A549 (cell line): ENCODE measurements at regions not wholly inside any gene's neighbourhood (a gene's known extent, or its start where the extent isn't known, plus 50 kb on each side); places are given as distances from the start of the nearest gene placed in this dataset.

Source experiments
- ATAC-seq, 2 experiments: fragments of 200-7000 bp in 1 of 2; fragments of >200 bp in 1 of 2; cut with Nextera tagmentation in 1 of 2; cut with Tn5 transposase in 1 of 2; 3 replicates each; pipeline versions ENCODE4 v1.8.0 to v1.9.1; 2018 to 2020; ENCODE audit warnings: mild to moderate bottlenecking in 1 of 2, moderate library complexity in 1 of 2
- CTCF ChIA-PET: fragments of 300-600 bp; sonication (Branson Sonifier 250); formaldehyde crosslinking; extraction: SDS; loops from one replicate; lab custom pipeline; 2021; ENCODE audit warnings: antibody characterized with exemption, inconsistent platforms; lab: Yijun Ruan, JAX
- POLR2A ChIA-PET: fragments of 350-600 bp; formaldehyde crosslinking; extraction: SDS; loops from one replicate; lab custom pipeline; 2021; ENCODE audit warnings: antibody characterized with exemption, inconsistent platforms; lab: Yijun Ruan, JAX
- DNase-seq, 2 experiments: peaks; one replicate each; pipeline versions ENCODE4 v3.0.0 to v3.0.0-alpha.2; 2011 to 2016; ENCODE audit warnings: low read depth in 1 of 2, low spot score in 1 of 2
- FAIRE-seq: peaks from 2 replicates; lab custom pipeline; 2011; peaks lifted over from hg19 to GRCh38; lab: Jason Lieb, UNC
- H3K27ac ChIP-seq, 2 experiments: fragments of >200 bp; sonication (Bioruptor Twin); formaldehyde crosslinking; 3 replicates each; pipeline ENCODE4 v1.5.1; 2016 to 2017
- H3K4me1 ChIP-seq: fragments of >200 bp; sonication (Bioruptor Twin); formaldehyde crosslinking; 3 replicates; pipeline ENCODE4 v1.6.1; 2016
- H3K4me2 ChIP-seq: fragments of >200 bp; sonication (Bioruptor Twin); formaldehyde crosslinking; 3 replicates; pipeline ENCODE4 v1.6.1; 2016
- H3K4me3 ChIP-seq: fragments of >200 bp; sonication (Bioruptor Twin); formaldehyde crosslinking; 3 replicates; pipeline ENCODE4 v1.5.1; 2016
- H3K9me3 ChIP-seq: fragments of >200 bp; sonication (Bioruptor Twin); formaldehyde crosslinking; 3 replicates; pipeline ENCODE4 v1.6.1; 2016
- BCL3 ChIP-seq: fragments of >200 bp; sonication (Bioruptor Twin); formaldehyde crosslinking; IDR thresholded peaks from 3 replicates; pipeline ENCODE4 v1.6.1; 2016
- CEBPB ChIP-seq, 2 experiments: fragments of >200 bp in 1 of 2; sonication (Bioruptor Twin) in 1 of 2; formaldehyde crosslinking in 1 of 2; IDR thresholded peaks; 2 replicates each; pipeline ENCODE4 v1.6.1; 2012 to 2016
- CHD2 ChIP-seq: fragments of 150-350 bp; IDR thresholded peaks from 2 replicates; pipeline ENCODE4 v1.6.1; 2014; ENCODE audit warnings: low read length; ENCODE audit not compliant: partially characterized antibody
- EP300 ChIP-seq, 2 experiments: fragments of >200 bp; sonication (Bioruptor Twin); formaldehyde crosslinking; IDR thresholded peaks; 2 replicates in 1 of 2; 3 replicates in 1 of 2; pipeline ENCODE4 v1.6.1; 2016 to 2017
- FOSB ChIP-seq: fragments of 250-450 bp; sonication (Bioruptor Pico); IDR thresholded peaks from 2 replicates; pipeline ENCODE4 v1.5.0; 2020; ENCODE audit warnings: mild to moderate bottlenecking, moderate library complexity
- FOSL2 ChIP-seq, 2 experiments: fragments of 450-650 bp in 1 of 2; fragments of >200 bp in 1 of 2; sonication (Bioruptor Twin) in 1 of 2; formaldehyde crosslinking; IDR thresholded peaks; 2 replicates each; pipeline versions ENCODE4 v1.5.0 to v1.6.1; 2016 to 2020; ENCODE audit warnings: mild to moderate bottlenecking in 1 of 2, moderate library complexity in 1 of 2
- HES2 ChIP-seq: fragments of >200 bp; sonication (Bioruptor Twin); formaldehyde crosslinking; IDR thresholded peaks from 2 replicates; pipeline ENCODE4 v1.6.1; 2016
- HOXA7 ChIP-seq: fragments of 250-450 bp; sonication (Bioruptor Pico); IDR thresholded peaks from 2 replicates; pipeline ENCODE4 v1.5.0; 2020; ENCODE audit warnings: mild to moderate bottlenecking, moderate library complexity
- HOXB5 ChIP-seq: fragments of 250-450 bp; sonication (Bioruptor Pico); IDR thresholded peaks from 2 replicates; pipeline ENCODE4 v1.5.0; 2020; ENCODE audit warnings: mild to moderate bottlenecking, moderate library complexity
- JUN ChIP-seq, 2 experiments: fragments of >200 bp; sonication (Bioruptor Twin); formaldehyde crosslinking; IDR thresholded peaks; 2 replicates in 1 of 2; 3 replicates in 1 of 2; pipeline ENCODE4 v1.6.1; 2016 to 2017
- KDM5A ChIP-seq: fragments of 200-600 bp; sonication (generic); IDR thresholded peaks from 2 replicates; pipeline ENCODE4 v1.6.1; 2016; ENCODE audit warnings: antibody characterized with exemption, mild to moderate bottlenecking
- MAZ ChIP-seq: fragments of 150-350 bp; IDR thresholded peaks from 2 replicates; pipeline ENCODE4 v1.6.1; 2014; ENCODE audit warnings: antibody characterized with exemption, low read depth, low read length, borderline replicate concordance
- PHF8 ChIP-seq: fragments of 200-600 bp; sonication (generic); IDR thresholded peaks from 2 replicates; pipeline ENCODE4 v1.6.1; 2016; ENCODE audit warnings: low read depth, mild to moderate bottlenecking, antibody characterized with exemption, moderate library complexity, borderline replicate concordance
- POLR2A ChIP-seq: IDR thresholded peaks from 2 replicates; pipeline ENCODE4 v1.6.1; 2012; ENCODE audit warnings: mild to moderate bottlenecking, low read length
- POLR2AphosphoS2 ChIP-seq: conservative IDR thresholded peaks from 2 replicates; pipeline ENCODE4 v1.6.1; 2012; ENCODE audit warnings: low read length, improper control_type of control experiment, inconsistent platforms
- RARB ChIP-seq: fragments of 250-450 bp; sonication (Bioruptor Pico); IDR thresholded peaks from 2 replicates; pipeline ENCODE4 v1.8.0; 2021; ENCODE audit warnings: mild to moderate bottlenecking, moderate library complexity
- REST ChIP-seq: fragments of 200-600 bp; sonication (generic); IDR thresholded peaks from 2 replicates; pipeline ENCODE4 v1.6.1; 2016; ENCODE audit warnings: antibody characterized with exemption, mild to moderate bottlenecking, moderate library complexity
- SREBF2 ChIP-seq: fragments of 450-650 bp; IDR thresholded peaks from 2 replicates; pipeline ENCODE4 v1.6.1; 2014; ENCODE audit warnings: mild to moderate bottlenecking, moderate library complexity
- TFCP2L1 ChIP-seq: fragments of 250-450 bp; sonication (Bioruptor Pico); IDR thresholded peaks from 2 replicates; pipeline ENCODE4 v1.5.0; 2021; ENCODE audit warnings: mild to moderate bottlenecking
- USF2 ChIP-seq: fragments of 450-650 bp; IDR thresholded peaks from 2 replicates; pipeline ENCODE4 v1.6.1; 2014; ENCODE audit warnings: antibody characterized with exemption
- ZFP36 ChIP-seq: fragments of 450-650 bp; IDR thresholded peaks from 2 replicates; pipeline ENCODE4 v1.6.1; 2014; ENCODE audit warnings: borderline replicate concordance; ENCODE audit not compliant: partially characterized antibody
- ZSCAN20 ChIP-seq: fragments of 250-450 bp; sonication (Bioruptor Pico); IDR thresholded peaks from 2 replicates; pipeline ENCODE4 v1.8.0; 2022; ENCODE audit warnings: mild to moderate bottlenecking, moderate library complexity
- WGBS: methylation state at CpG from one replicate; pipeline ENCODE4 v1.1.6; 2017; ENCODE audit errors: missing lambda C conversion rate; 5-methylcytosine and 5-hydroxymethylcytosine counted together
- TF ChIP-seq, protein P1 (sequence below): IDR thresholded peaks from 2 replicates; pipeline ENCODE4 v1.6.1; 2012; ENCODE audit warnings: low read depth, borderline replicate concordance

GRCh38 chr3:11716573-11717290, 73.0 kb upstream of the VGLL4 start:
- ChIA-PET POLR2A (interaction anchor here (0.7 kb wide), 1 partner anchor 49 kb away, joined by 4 read pairs; no protein-coding TSS in a partner anchor), CTCF (interaction anchor here (0.6 to 1.8 kb wide), 3 partner anchors 10 to 803 kb away, joined by 3 to 5 read pairs (median 4); no protein-coding TSS in a partner anchor)
- DNase-seq (no peak), FAIRE-seq (no peak), ATAC-seq (no peak)
- Histone ChIP-seq H3K4me2 (peak overlapping the region; percentile 88), H3K4me3 (no peak overlapping the region), H3K9me3 (no peaks in the 10 kb centered on the region), H3K27ac (no peak overlapping the region), H3K4me1 (peaks cover 25% of the 10 kb centered on the region)
- 77% methylated on average over 6 of the region's 6 CpGs for WGBS
- no peak for TF ChIP-seq FOSL2 (IDR thresholded peaks at IDR 0.05)
- no peak for TF ChIP-seq FOSL2 (CRISPR knock-in tag; IDR thresholded peaks at IDR 0.05)
- no peak for TF ChIP-seq KDM5A
- TF ChIP-seq ZFP36 = no peak
- TF ChIP-seq HOXB5 = no peak
- no peak for TF ChIP-seq ZSCAN20 (CRISPR knock-in tag)
- TF ChIP-seq JUN (IDR thresholded peaks at IDR 0.05) = no peak
- no peak for TF ChIP-seq TFCP2L1 (CRISPR knock-in tag)
- TF ChIP-seq HES2 = no peak
- TF ChIP-seq PHF8 = no peak
- TF ChIP-seq, protein P1, sequence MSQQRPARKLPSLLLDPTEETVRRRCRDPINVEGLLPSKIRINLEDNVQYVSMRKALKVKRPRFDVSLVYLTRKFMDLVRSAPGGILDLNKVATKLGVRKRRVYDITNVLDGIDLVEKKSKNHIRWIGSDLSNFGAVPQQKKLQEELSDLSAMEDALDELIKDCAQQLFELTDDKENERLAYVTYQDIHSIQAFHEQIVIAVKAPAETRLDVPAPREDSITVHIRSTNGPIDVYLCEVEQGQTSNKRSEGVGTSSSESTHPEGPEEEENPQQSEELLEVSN = no peak

GRCh38 chr3:11713171-11713570, 69.5 kb upstream of the VGLL4 start:
- Histone ChIP-seq H3K9me3 (peaks cover 10% of the 10 kb centered on the region), H3K27ac (no peak overlapping the region), H3K4me1 (peaks cover 17% of the 10 kb centered on the region), H3K4me2 (no peak overlapping the region), H3K4me3 (no peak overlapping the region)
- no peak for FAIRE-seq
- ATAC-seq = no peak
- TF ChIP-seq ZFP36 = no peak
- TF ChIP-seq REST = no peak
- no peak for TF ChIP-seq TFCP2L1 (CRISPR knock-in tag)
- no peak for TF ChIP-seq MAZ
- no peak for TF ChIP-seq POLR2A
- no peak for TF ChIP-seq SREBF2
- TF ChIP-seq RARB (CRISPR knock-in tag) = no peak
- TF ChIP-seq HOXA7 = no peak
- no peak for TF ChIP-seq POLR2AphosphoS2
- no peak for TF ChIP-seq FOSB (CRISPR knock-in tag)
- TF ChIP-seq CHD2 = no peak
- TF ChIP-seq USF2 = no peak
- TF ChIP-seq EP300 (IDR thresholded peaks at IDR 0.05) = no peak
- TF ChIP-seq CEBPB (IDR thresholded peaks at IDR 0.05) = no peak
- no peak for TF ChIP-seq BCL3
- DNase-seq = no peak
- CTCF ChIA-PET = interaction anchor here (0.6 to 1.4 kb wide), 2 partner anchors 10 to 338 kb away, joined by 3 to 4 read pairs; no protein-coding TSS in a partner anchor
- POLR2A ChIA-PET = no interaction called here
- 75% methylated on average over 6 of the region's 6 CpGs for WGBS
